Loucy (cell line): ENCODE measurements at regions not wholly inside any gene's neighbourhood (a gene's known extent, or its start where the extent isn't known, plus 50 kb on each side); places are given as distances from the start of the nearest gene placed in this dataset.

Experiments
- H2AFZ ChIP-seq: fragments of 200-600 bp; sonication (generic); 2 replicates; pipeline ENCODE4 v1.6.0; 2016; ENCODE audit warnings: antibody characterized with exemption, mild to moderate bottlenecking, low read length, moderate library complexity
- H3F3A ChIP-seq: fragments of 200-600 bp; 2 replicates; pipeline ENCODE4 v1.6.0; 2016; ENCODE audit warnings: antibody characterized with exemption, low read depth, mild to moderate bottlenecking
- H3K27me3 ChIP-seq: fragments of 200-600 bp; sonication (generic); 2 replicates; pipeline ENCODE4 v1.6.1; 2014; ENCODE audit warnings: low read length, mild to moderate bottlenecking; ENCODE audit not compliant: insufficient read depth, poor library complexity, severe bottlenecking
- H3K36me3 ChIP-seq: fragments of 200-600 bp; sonication (generic); 2 replicates; pipeline ENCODE4 v1.6.1; 2016; ENCODE audit warnings: low read length; ENCODE audit not compliant: insufficient read depth
- H3K4me1 ChIP-seq: fragments of 200-600 bp; sonication (generic); 2 replicates; pipeline ENCODE4 v1.5.1; 2014; ENCODE audit warnings: low read length, mild to moderate bottlenecking; ENCODE audit not compliant: insufficient read depth, poor library complexity, severe bottlenecking
- H3K4me2 ChIP-seq: fragments of 200-600 bp; sonication (generic); 2 replicates; pipeline ENCODE4 v1.6.0; 2014; ENCODE audit warnings: antibody characterized with exemption, low read length, low read depth, mild to moderate bottlenecking; ENCODE audit not compliant: poor library complexity, severe bottlenecking
- H3K4me3 ChIP-seq: fragments of 200-600 bp; sonication (generic); 2 replicates; pipeline ENCODE4 v1.5.1; 2014; ENCODE audit warnings: low read length, mild to moderate bottlenecking, mixed read lengths; ENCODE audit not compliant: poor library complexity, severe bottlenecking
- H3K79me2 ChIP-seq: fragments of 200-600 bp; sonication (generic); 2 replicates; pipeline ENCODE4 v1.6.1; 2014; ENCODE audit warnings: low read length; ENCODE audit not compliant: insufficient read depth
- H3K9ac ChIP-seq: fragments of 200-600 bp; sonication (generic); 2 replicates; pipeline ENCODE4 v1.6.0; 2014; ENCODE audit warnings: mild to moderate bottlenecking, low read depth, low read length, moderate library complexity; ENCODE audit not compliant: poor library complexity, severe bottlenecking
- H3K9me2 ChIP-seq: fragments of 200-600 bp; sonication (generic); replicated peaks from 2 replicates; pipeline ENCODE4 v1.6.1; 2016; ENCODE audit warnings: low read depth, low read length, mixed read lengths
- H3K9me3 ChIP-seq: fragments of 200-600 bp; sonication (generic); 2 replicates; pipeline ENCODE4 v1.6.1; 2014; ENCODE audit warnings: mild to moderate bottlenecking, antibody characterized with exemption, low read length, low read depth; ENCODE audit not compliant: insufficient read depth
- H4K20me1 ChIP-seq: fragments of 200-600 bp; sonication (generic); 2 replicates; pipeline ENCODE4 v1.6.0; 2014; ENCODE audit warnings: antibody characterized with exemption, low read length, mild to moderate bottlenecking; ENCODE audit not compliant: insufficient read depth, poor library complexity, severe bottlenecking
- EZH2phosphoT487 ChIP-seq: fragments of 200-600 bp; IDR thresholded peaks from 2 replicates; pipeline ENCODE4 v1.6.1; 2018; ENCODE audit warnings: antibody characterized with exemption, mild to moderate bottlenecking, moderate library complexity, borderline replicate concordance
- TF ChIP-seq, protein P1 (sequence below): fragments of 200-600 bp; sonication (generic); conservative IDR thresholded peaks from 2 replicates; pipeline ENCODE4 v1.5.1; 2014; ENCODE audit warnings: mild to moderate bottlenecking, antibody characterized with exemption, low read length

DNA sequence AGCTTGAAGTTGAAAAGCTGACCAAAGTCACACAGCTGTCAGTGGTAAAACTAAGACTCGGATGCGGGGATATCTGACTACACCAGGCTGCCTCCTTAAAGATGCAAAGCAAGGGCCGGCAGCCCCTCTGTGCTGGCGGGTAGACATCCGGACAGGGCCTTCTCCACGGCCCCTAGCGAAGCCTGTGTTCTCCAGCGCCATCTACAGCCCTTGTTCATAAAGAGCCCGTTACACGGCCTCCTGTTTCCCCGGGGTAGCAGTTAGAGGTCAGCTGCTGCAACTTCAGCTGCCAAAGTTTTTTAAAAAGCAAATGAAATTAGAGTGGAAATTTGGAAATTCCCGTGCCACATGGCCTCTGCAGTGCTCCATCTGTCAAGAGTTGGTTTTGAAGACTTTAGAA lies 383.0 kb downstream of the TBL1XR1 start:
- Histone ChIP-seq H3K4me1 (no peaks in the 10 kb centered on the region), H3F3A (no peaks in the 10 kb centered on the region), H3K9ac (no peak overlapping the region), H4K20me1 (no peaks in the 10 kb centered on the region), H3K4me3 (no peak overlapping the region), H3K79me2 (no peaks in the 10 kb centered on the region), H3K9me2 (no peaks in the 10 kb centered on the region), H3K27me3 (no peaks in the 10 kb centered on the region), H2AFZ (no peak overlapping the region; the same call in 1 of the 2 replicates), H3K4me2 (no peak overlapping the region), H3K36me3 (no peaks in the 10 kb centered on the region), H3K9me3 (no peaks in the 10 kb centered on the region)
- TF ChIP-seq EZH2phosphoT487: no peak
- TF ChIP-seq, protein P1, sequence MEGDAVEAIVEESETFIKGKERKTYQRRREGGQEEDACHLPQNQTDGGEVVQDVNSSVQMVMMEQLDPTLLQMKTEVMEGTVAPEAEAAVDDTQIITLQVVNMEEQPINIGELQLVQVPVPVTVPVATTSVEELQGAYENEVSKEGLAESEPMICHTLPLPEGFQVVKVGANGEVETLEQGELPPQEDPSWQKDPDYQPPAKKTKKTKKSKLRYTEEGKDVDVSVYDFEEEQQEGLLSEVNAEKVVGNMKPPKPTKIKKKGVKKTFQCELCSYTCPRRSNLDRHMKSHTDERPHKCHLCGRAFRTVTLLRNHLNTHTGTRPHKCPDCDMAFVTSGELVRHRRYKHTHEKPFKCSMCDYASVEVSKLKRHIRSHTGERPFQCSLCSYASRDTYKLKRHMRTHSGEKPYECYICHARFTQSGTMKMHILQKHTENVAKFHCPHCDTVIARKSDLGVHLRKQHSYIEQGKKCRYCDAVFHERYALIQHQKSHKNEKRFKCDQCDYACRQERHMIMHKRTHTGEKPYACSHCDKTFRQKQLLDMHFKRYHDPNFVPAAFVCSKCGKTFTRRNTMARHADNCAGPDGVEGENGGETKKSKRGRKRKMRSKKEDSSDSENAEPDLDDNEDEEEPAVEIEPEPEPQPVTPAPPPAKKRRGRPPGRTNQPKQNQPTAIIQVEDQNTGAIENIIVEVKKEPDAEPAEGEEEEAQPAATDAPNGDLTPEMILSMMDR: peak; percentile 74

DNA sequence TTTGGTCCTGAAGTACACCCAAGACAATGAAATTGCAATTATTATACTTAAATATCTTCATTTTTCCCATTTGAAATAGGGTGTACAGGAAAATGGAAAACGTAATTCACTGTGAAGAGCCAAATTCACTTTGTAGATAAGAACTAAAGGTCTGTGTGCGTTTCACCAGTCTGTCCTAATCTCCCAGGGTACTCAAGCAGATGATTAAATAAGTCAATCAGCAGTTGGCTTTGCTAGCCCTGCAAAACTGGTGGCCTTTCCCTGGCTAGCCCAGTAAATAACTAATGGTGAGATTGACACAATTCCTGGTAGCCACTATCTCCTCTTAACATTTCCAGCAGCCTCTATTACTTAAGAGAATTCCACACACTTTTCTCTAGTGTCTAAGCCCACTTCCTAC lies 389.3 kb downstream of the TBL1XR1 start:
- Histone ChIP-seq H3K27me3 (no peaks in the 10 kb centered on the region), H3K36me3 (no peaks in the 10 kb centered on the region)

DNA sequence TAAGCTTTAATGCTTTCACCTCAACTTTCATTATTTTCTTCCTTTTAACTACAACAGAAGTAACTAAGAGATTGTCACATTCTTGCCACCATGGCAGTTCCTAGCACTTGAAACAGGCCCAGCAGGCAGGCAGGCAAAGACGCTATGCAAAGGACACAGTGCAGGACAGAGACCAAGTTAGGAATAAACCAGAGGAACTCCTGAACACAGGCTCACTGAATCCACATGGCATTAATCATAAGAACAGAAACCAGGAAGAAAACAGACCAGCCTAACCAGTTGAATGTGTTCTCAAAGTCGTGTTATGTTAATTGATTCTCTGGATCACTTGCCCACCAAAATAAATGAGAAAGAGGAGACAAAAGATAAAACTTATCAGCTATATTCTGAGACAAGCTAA lies 397.6 kb downstream of the TBL1XR1 start:
- Histone ChIP-seq H3K4me2 (no peak overlapping the region), H3K27me3 (no peaks in the 10 kb centered on the region), H2AFZ (no peak overlapping the region)

More for the DNA sequence above, 389.3 kb downstream of the TBL1XR1 start:
- H2AFZ ChIP-seq: no peak overlapping the region
- H4K20me1 ChIP-seq: no peaks in the 10 kb centered on the region
- H3K79me2 ChIP-seq: no peaks in the 10 kb centered on the region
- H3K9me3 ChIP-seq: no peaks in the 10 kb centered on the region
- TF ChIP-seq EZH2phosphoT487: no peak
- no peaks in the 10 kb centered on the region for H3K4me1 ChIP-seq
- no peak overlapping the region for H3K4me3 ChIP-seq
- no peak overlapping the region for H3K9ac ChIP-seq
- H3K4me2 ChIP-seq: no peak overlapping the region
- H3K9me2 ChIP-seq: no peaks in the 10 kb centered on the region
- H3F3A ChIP-seq: no peaks in the 10 kb centered on the region

More for the DNA sequence above, 397.6 kb downstream of the TBL1XR1 start:
- H3K36me3 ChIP-seq: no peaks in the 10 kb centered on the region
- no peaks in the 10 kb centered on the region for H3K4me1 ChIP-seq
- no peaks in the 10 kb centered on the region for H4K20me1 ChIP-seq
- H3K4me3 ChIP-seq: no peak overlapping the region
- no peak overlapping the region for H3K9ac ChIP-seq
- H3K9me2 ChIP-seq: no peaks in the 10 kb centered on the region
- no peak for TF ChIP-seq EZH2phosphoT487
- TF ChIP-seq, protein P1: no peak
- H3K79me2 ChIP-seq: no peaks in the 10 kb centered on the region
- H3F3A ChIP-seq: no peaks in the 10 kb centered on the region
- 0 out of 2 replicates have a peak, but pooled peaks cover 3% of the 10 kb centered on the region for H3K9me3 ChIP-seq
